ENCODE measurements at regions not wholly inside any gene's neighbourhood (a gene's known extent, or its start where the extent isn't known, plus 50 kb on each side); places are given as distances from the start of the nearest gene placed in this dataset.

DNA sequence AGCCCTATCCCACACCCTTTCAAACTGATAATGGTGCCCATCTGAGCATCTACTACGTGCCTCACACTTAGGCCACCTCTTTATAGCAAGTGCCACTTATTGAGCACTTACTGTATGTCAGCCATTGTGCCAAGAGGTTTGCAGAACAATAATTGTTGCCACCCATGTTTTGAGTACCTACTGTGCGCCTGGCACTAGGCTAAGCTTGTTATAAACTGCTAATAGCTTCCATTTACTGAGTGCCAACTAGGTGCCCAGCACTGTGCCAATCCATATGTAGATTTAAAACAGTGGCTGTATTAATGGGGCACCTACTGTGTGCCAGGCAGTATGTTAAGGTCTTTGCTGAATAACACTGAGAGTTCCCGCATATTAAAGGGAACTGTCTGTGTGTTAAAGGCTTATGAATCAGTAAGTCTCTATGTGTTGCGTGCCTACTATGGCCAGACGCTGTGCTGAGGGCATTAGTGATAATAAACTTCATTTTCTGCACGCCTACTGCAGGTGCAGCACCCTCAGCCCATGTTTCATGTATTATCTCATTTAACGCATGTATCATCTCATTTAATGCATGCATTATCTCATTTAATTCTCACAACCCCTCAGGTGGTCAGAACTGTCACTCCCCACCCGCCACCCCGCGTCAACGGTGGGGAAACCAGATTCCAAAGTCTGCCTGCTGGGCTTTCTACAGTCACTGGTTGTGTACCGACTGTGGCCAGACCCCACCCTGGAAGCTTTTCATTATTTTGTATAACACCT, 105.0 kb downstream of the PTPRS start:
- DNase-seq (ENCODE audit: low spot score): no peak

DNA sequence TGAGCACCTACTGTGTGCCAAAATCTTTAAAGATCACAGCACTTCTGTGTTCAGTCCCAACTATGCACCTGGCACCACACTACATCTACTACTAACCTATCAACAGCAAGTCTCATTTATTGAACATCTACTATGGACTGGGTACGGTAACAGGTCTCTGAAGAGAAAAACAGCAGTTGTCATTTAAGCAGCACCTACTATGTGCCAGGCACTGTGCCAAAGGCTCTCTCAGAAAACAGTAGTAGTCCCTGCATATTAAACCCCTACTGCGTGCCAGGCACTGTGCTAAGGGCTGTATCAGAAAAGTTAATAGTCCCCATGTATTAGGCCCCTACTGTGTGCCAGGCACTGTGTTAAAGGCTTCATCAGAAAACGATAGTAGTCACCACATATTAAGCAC, 106.2 kb downstream of the PTPRS start:
- no peak for DNase-seq (ENCODE audit: low spot score)

DNA sequence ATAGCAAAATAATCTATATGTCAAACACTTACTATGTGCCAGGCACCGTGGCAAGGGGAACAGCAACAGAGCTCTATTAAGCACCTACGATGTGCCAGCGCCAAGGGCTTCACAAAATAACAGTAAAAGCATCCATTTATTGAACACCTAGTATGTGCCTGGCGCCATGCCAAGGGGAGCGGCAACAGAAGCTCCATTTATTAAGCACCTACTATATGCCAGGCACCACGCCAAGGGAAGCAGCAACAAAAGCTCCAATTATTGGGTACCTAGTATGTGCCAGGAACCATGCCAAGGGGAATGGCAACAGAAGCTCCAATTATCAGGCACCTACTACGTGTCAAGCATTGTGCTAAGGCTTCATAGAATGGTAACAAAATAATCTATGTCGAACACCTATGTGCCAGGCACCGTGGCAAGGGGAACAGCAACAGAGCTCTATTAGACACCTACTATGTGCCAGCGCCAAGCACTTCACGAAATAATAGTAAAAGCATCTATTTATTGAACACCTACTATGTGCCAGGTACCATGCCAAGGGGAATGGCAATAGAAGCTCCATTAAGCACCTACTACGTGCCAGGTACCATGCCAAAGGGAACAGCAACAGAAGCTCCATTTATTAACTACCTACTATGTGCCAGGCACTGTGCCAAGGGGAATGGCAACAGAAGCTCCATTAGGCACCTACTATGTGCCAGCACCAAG, 107.7 kb downstream of the PTPRS start:
- no peak for DNase-seq (ENCODE audit: low spot score)

DNA sequence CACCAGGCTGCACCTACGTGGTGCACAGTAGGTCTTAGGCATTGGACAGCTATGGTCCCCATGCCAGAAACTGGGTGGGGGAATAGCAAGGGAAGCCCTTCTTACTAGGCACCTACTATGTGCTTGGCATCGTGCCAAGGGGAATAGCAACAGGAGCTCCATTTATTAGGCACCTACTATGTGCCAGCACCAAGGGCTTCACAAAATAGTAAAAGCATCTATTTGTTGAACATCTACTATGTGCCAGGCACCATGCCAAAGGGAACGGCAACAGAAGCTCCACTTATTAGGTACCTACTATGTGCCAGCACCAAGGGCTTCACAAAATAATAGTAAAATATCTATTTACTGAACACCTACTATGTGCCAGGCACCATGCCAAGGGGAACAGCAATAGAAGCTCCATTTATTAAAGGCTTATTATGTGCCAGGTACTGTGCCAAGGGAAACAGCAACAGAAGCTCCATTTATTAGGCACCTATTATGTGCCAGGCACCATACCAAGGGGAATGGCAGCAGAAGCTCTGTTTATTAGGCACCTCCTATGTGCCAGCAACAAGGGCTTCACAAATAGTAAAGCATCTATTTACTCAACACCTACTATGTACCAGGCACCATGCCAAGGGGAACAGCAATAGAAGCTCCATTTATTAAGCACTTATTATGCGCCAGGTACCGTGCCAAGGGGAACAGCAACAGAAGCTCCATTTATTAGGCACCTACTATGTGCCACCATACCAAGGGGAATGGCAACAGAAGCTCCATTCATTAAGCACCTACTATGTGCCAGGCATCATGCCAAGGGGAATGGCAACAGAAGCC, 108.5 kb downstream of the PTPRS start:
- DNase-seq (ENCODE audit: low spot score): no peak

DNA sequence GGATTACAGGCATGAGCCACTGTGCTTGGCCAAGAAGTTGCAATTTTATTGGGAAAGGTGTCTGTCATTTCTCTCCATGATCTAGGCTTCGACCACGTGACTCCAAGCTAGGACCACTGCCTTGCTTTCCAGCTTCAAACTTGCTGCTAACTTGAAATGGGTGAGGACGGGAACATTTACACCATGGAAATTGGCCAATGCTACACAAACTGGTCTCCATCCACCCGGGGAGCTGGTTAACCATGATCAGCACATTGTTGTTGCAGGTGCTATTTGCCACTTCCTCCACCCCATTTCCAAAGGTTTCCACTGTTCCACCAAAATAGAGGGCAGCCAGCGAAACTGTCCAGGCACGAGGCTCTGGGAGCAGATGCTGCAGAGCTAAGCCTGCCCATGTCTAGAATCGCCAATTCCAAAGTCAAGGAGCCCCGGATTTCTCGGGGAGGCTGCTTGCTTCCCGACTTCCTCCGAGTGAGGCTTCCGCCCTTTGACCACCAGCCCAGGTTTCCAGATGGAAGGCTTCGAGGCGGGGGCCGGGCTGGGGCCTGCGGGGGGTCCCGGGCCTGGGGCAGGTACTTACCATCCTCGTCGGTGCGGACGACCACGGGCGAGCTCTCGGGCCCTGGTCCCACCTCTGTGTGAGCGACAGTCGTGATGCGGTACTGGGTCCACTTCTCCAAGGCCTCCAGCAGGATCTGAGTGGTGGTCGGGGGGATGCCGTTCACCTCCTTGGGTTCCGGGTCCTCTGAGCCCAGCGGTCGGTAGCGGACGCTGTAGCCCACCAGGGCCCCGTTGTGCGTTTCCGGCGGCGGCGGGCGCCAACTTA, 109.7 kb downstream of the PTPRS start:
- DNase-seq (ENCODE audit: low spot score): no peak

DNA sequence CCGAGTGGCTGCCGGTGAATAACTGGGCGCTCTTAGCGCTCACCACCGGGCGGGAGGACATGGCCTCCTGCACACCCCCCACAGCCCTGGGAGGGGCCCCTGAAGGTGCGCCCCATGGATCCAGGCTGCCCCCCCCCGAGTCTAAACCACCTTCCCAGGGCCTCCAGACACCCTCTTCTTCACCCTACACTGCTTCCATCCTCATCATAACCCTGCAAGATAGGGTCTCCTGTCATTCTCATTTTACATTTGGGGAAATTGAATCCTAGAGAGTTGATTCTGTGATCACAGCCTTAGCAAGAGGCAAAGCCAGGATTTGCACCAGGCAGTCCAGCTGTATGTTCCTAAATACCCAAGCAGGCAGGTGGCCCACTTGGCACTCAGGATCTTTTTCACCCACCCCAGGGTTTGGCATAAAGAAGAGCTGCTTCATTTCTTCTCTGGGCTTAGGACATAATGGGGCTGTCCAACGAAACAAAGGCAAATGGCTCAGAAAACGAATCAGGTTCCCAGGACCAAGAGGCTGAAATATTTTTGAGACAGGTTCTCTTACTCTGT, 110.8 kb downstream of the PTPRS start:
- DNase-seq (ENCODE audit: low spot score): no peak

DNA sequence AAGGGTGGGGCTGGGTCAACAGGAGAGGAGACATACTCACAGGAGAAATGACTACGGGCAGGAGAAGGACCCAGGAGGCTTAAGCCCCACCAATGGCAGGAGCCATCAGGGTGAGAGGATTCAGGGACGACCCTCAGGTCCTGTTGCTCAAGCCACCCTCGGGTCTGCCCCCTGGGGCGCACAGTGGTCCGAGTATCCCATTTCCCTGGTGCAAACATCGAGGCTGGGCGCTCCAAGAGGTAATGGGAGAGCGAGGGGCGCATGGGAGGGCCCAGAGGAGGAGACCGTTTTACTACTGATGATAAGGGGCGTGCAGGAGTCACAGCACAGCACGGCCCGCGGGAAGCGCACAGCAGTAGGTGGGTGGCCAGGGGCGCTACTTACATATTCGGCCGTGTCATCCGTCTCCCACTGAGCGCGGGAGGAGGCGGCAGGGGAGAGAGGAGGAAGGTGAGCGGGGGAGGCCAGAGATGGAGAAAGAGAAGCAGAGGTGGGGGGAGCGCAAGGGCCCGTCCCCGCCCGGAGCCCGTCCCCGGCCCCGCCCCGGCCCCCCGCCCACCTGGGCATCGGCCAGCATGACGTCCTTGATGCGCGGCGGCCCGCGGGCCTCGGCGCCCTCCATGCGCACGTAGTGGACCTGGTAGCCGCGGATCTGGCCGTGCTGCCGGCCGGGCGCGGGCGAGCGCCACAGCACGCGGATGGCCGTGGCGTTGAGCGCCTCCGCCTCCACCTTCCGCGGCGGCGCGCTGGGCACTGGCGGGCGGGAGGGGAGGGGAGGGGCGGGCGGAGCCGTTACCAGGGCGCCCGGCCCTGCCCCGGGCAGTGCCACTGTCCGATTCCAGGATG, 111.5 kb downstream of the PTPRS start:
- no peak for DNase-seq (ENCODE audit: low spot score)

DNA sequence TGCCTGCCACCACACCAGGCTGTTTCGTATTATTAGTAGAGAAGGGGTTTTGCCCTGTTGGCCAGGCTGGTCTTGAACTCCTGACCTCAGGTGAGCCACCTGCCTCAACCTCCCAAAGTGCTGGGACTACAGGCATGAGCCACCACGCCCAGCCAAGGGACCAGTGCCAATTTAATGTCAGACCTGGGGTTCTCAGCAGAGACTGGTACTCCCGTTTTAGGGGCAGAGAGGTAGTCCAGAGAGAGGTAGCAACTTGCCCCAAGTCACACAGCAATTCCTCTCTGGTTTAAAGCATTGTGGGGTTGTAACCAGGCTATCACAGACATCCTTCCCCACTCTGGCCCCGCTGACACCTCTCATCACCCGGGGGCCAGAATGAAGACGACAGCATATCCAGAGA, 112.1 kb downstream of the PTPRS start:
- DNase-seq (ENCODE audit: low spot score): no peak

DNA sequence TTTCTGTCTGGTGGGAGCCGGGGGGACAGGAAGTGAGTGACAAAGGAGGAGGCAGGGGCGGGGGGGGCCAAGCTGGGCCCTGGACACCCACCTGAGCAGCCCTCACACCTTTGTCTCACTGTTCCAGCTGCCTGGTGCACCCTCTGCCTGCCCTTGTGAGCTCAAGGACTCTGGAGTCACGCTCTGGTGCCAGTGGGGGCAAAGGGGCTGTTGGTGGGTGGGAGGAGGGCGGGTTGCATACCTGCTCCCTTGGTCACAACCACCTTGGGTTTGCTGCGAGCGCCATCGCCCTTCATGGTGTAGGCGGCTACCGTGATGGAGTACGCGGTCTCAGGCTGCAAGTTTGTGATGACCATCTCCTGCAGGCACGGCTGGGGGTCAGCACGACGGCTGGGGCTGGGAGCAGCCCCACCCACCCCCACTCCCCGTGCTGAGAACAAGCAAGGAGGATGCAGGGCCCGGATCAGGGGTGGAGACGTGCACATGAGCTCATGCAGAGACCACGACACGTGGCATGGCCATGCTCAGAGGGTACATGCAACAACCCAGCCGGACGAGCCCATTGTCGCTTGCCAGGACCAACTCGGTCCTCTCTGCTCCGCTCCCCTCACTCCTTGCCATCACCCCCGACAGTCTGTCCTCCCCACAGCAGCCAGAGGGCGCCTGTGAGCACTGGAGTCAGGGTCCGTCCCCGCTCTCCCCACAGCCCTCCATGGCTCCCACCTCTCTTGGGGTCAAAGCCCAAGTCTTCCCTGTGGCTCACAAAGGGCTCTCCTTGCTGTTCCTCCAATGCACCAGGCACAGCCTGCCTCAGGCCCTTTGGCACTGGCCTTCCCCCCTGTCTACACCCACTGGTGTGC, 114.9 kb downstream of the PTPRS start:
- no peak for DNase-seq (ENCODE audit: low spot score)

DNA sequence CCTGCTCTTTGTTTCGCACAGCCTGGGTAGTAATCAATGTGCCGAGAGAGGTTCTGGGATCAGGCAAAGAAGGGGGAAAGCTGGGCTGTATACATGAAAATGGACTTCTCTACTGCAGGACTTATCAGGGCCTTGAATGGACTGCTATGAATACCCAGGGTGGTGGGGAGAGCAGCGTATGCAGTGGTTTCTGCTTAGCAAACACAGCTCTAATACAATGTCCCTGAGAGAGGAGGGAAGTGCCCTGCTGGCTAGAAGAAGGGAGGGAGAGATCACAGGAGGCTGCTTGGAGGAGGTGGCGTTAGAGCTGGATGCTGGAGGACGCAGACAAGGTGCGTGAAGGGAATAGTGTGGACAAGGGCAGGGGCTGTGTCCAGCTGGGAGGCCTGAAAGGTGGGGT, 116.1 kb downstream of the PTPRS start:
- no peak for DNase-seq (ENCODE audit: low spot score)

DNA sequence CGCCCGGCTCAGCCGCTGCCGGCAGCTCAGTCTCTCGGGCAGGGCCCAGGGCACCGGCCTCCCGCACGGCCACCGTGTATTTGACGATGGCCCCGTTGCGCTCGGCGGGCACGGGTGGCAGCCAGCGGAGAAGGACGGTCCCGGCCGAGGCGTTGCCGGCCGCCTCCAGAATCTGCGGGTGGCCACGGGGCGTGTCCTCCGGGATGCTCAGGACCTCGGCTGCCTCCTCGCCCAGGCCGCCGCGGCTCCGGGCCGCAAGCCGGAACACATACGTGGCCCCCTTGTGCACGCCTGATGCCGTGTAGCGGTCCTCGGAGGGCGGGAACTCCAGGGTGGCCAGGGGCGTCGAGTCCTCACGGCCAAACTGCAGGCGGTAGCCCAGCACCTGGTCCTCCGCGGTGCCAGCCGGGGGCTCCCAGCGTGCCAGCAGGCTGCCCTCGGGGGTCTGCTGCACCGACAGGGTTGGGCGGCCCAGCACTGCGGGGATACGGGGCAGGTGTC, 117.7 kb downstream of the PTPRS start:
- DNase-seq (ENCODE audit: low spot score): no peak

DNA sequence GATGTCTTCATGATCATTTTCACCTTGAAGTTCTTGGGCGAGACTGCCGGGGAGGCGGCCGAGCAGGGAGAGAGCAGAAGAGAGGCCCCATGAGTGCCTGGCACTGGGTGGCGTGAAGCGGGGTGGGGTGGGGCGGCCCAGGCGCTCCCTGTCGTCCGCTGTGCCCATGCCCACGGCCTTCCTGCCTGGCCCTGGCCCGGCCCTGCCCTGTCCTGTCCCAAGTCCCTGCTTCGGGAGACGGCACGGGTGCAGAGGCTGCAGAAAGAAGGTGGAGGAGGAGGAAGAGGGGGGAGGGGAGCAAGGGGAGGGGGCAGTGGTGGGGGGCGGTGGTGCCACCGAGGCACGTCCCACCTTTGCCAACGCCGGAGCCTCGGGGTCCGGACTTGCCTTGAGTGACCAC, 118.4 kb downstream of the PTPRS start:
- no peak for DNase-seq (ENCODE audit: low spot score)

DNA sequence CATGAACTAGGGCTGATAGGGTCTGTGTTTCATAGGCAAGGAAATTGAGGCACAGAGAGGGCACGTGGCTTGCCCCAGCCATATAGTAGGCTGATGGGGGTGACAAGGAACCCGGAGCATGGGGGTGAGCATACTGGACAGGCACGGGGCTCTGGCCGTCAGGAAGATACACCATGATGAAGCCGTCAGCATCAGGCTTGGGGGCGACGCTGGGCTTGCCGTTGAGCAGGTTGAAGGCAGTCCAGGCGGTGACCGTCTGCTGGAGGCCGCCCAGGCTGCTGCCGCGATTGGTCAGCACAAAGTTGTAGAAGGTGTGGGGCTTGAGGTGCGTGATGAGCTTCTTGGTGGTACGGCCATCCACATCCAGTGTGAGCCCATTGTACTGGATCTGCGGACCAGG, 119.7 kb downstream of the PTPRS start:
- no peak for DNase-seq (ENCODE audit: low spot score)

DNA sequence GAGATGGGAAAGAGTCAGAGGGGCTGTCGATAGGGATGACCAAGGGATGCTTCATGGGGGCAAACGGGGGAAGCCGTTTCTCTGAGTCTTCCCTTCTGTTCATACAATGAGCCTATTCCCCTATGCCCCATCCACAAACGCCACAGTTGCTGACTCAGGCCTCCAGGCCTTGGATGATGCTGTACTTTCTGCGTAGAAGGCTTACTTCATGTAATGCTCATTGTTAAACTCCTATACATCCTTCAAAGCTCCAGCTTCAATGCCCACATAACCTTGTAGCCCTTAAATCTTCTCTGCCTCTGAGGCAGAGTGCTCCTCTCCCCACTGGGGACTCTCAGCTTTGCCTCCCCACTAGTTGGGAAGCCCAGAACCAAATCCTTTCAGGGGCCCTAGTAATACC, 120.3 kb downstream of the PTPRS start:
- no peak for DNase-seq (ENCODE audit: low spot score)

DNA sequence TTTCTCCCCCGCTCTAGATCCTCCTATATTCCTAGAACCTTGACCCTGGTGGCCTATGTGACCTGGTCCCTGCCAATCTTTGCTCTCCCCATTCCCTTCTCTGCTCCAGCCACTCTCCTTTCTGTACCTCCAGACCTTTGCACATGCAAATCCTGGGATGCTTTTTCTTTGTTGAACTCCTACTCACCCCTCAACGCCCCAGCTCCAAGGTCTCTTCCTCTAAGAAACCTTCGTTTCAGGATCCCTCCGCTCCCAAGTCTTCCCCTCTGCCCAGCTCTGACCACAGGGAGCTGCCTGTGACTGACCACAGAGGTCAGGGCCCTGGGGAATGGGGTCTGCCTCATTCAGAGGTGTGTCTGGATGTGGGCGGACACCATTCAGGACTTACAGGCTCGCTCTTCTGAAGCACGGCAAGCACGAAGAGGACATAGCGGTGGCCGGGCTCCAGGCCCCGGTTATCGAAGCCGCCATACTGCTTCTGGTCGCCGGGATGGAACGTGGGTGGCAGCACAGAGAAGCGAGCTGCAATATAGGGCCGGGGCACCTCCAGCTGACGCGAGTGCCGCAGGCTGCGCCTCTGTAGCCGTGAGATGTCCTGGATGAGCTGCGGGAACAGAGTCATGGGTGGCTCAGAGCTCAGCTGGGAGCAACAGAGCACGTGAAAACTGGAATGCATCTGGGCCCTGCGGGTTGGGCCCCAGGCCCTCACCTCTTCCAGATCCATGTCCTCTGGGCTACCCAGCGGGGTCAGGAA, 120.9 kb downstream of the PTPRS start:
- no peak for DNase-seq (ENCODE audit: low spot score)

DNA sequence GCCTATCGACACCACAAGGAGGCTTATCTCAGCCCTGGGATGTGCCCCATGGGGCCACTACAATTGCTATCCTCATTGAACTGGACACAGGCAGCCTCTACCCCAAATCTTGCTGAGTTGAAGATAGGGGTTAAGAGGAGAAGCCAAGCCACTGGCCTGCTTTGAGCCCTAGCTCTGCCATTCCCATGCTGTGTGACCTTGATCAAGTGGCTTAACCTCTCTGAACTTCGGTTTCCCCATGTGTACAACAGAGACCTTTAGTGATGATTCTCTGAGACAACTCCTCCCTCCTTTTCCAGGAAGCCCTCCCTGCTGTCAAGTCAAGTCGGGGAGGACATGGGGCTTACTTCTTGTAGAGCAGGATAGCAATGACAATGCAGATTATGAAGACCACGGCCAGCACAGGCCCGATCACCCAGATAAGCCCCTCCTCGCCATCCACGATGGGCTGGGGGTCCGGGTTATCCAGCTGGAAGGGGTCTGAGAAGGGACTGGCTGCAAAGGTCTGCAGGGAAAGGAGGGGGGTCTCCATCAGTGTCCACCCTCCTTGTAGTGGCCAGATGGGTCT, 121.6 kb downstream of the PTPRS start:
- DNase-seq (ENCODE audit: low spot score): no peak

DNA sequence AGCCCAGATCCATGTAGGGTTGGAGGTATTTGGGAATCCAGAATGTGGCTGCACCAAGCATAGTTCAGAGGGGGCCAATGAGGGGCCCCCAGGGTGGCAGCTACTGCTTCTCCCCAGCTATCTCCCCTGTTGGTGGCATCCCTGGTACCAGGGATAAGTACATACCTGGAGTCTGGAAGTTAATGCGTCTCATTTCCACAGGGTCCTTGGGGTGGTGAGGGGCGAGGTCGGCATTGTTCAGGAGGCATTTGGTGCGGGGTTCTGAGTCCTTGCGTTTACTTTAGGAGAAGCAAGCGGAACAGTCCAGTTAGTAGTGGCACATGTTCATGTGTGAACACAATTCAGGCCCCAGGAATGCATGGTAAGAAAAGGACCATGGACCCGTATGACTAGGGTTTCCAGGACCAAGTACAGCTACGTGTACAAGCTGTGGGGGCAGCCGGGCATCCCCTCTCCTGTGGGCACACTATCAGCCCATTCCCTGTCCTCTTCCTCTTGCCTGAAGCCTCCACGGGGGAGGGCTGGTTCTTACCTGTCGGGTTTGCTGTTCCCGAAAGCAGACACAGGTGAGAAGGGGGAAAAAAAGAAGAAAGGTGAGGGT, 122.3 kb downstream of the PTPRS start:
- no peak for DNase-seq (ENCODE audit: low spot score)

DNA sequence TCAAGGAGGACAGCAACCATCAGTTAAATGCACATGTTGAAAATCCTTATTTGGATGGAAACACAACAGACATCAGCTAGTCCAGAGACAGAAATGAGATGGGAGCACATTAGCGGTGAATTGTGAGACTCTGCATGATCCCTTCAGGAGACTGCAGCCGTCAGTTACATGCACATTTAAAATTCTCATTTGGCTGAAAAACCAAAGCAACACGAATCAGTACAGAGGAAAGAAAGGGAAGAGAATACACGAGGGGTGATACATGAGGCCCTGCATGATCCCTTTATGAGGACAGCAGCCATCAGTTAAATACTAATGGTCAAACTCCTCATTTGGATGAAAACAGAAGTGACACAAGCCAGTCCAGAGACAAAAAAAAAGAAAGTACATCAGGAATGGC, 123.4 kb downstream of the PTPRS start:
- no peak for DNase-seq (ENCODE audit: low spot score)

Data from AG08395 (cell line).